Liver (tissue), 8 donors: ENCODE measurements at regions not wholly inside any gene's neighbourhood (a gene's known extent, or its start where the extent isn't known, plus 50 kb on each side); places are given as distances from the start of the nearest gene placed in this dataset.

Experiments
- DNase-seq: peaks from one replicate; pipeline ENCODE4 v3.0.0-alpha.2; 2017; ENCODE audit warnings: low spot score
- H3K27ac ChIP-seq, 2 donors: one replicate each; pipeline ENCODE4 v1.7.0; 2013; ENCODE audit warnings: inconsistent platforms in 2 of 2, low read length in 2 of 2, control low read depth in 1 of 2, low read depth in 1 of 2, mild to moderate bottlenecking in 1 of 2
- H3K27me3 ChIP-seq, 4 donors: one replicate each; pipeline versions ENCODE4 v1.6.1 to v1.7.0; 2013; ENCODE audit warnings: low read length in 3 of 4, inconsistent platforms in 1 of 4, mild to moderate bottlenecking in 1 of 4, moderate library complexity in 1 of 4; ENCODE audit not compliant: control insufficient read depth in 4 of 4, insufficient read depth in 4 of 4
- H3K36me3 ChIP-seq, 4 donors: one replicate each; pipeline versions ENCODE4 v1.6.1 to v1.7.0; 2013; ENCODE audit warnings: low read length in 3 of 4, mild to moderate bottlenecking in 3 of 4, low read depth in 1 of 4, moderate library complexity in 1 of 4; ENCODE audit not compliant: control insufficient read depth in 4 of 4, insufficient read depth in 3 of 4
- H3K4me1 ChIP-seq, 4 donors: one replicate each; pipeline versions ENCODE4 v1.6.1 to v1.7.0; 2013; ENCODE audit warnings: low read length in 3 of 4, mild to moderate bottlenecking in 3 of 4, moderate library complexity in 1 of 4; ENCODE audit not compliant: control insufficient read depth in 4 of 4, insufficient read depth in 4 of 4
- H3K4me3 ChIP-seq, 3 donors: one replicate each; pipeline versions ENCODE4 v1.6.1 to v1.7.0; 2013; ENCODE audit warnings: low read length in 3 of 3, control low read depth in 1 of 3, low read depth in 1 of 3, mild to moderate bottlenecking in 1 of 3
- H3K9ac ChIP-seq, 2 donors: one replicate each; pipeline ENCODE4 v1.7.0; 2013; ENCODE audit warnings: low read length in 2 of 2, mild to moderate bottlenecking in 2 of 2, moderate library complexity in 2 of 2, control low read depth in 1 of 2, low read depth in 1 of 2
- H3K9me3 ChIP-seq, 4 donors: one replicate each; pipeline versions ENCODE4 v1.6.1 to v1.7.0; 2013; ENCODE audit warnings: low read length in 3 of 4; ENCODE audit not compliant: control insufficient read depth in 4 of 4
- EGR1 ChIP-seq, 2 donors: IDR thresholded peaks; 2 replicates each; pipeline ENCODE4 v1.6.1; 2016 to 2018; ENCODE audit warnings: antibody characterized with exemption in 2 of 2, low read depth in 2 of 2
- FOXA1 ChIP-seq: IDR thresholded peaks from 2 replicates; pipeline ENCODE4 v1.6.1; 2016; ENCODE audit warnings: antibody characterized with exemption
- FOXA2 ChIP-seq: IDR thresholded peaks from 2 replicates; pipeline ENCODE4 v1.6.1; 2016; ENCODE audit warnings: antibody characterized with exemption
- GABPA ChIP-seq, 2 donors: IDR thresholded peaks in 1 of 2; conservative IDR thresholded peaks in 1 of 2; 2 replicates each; pipeline ENCODE4 v1.6.1; 2016; ENCODE audit warnings: antibody characterized with exemption in 2 of 2, mild to moderate bottlenecking in 1 of 2, moderate library complexity in 1 of 2
- HNF4A ChIP-seq, 2 donors: conservative IDR thresholded peaks; 2 replicates each; pipeline ENCODE4 v1.6.1; 2016; ENCODE audit warnings: antibody characterized with exemption in 2 of 2, mild to moderate bottlenecking in 2 of 2
- HNF4G ChIP-seq: IDR thresholded peaks from 2 replicates; pipeline ENCODE4 v1.6.1; 2016; ENCODE audit warnings: antibody characterized with exemption
- JUND ChIP-seq, 2 donors: IDR thresholded peaks; 2 replicates each; pipeline ENCODE4 v1.6.1; 2016; ENCODE audit warnings: antibody characterized with exemption in 2 of 2
- NR2F2 ChIP-seq: IDR thresholded peaks from 2 replicates; pipeline ENCODE4 v1.6.1; 2016; ENCODE audit warnings: antibody characterized with exemption
- RAD21 ChIP-seq, 2 donors: IDR thresholded peaks; 2 replicates each; pipeline ENCODE4 v1.6.1; 2016; ENCODE audit warnings: antibody characterized with exemption in 2 of 2, mild to moderate bottlenecking in 2 of 2
- RXRA ChIP-seq, 2 donors: IDR thresholded peaks; 2 replicates each; pipeline ENCODE4 v1.6.1; 2017 to 2018; ENCODE audit warnings: antibody characterized with exemption in 2 of 2, mild to moderate bottlenecking in 1 of 2
- SP1 ChIP-seq: IDR thresholded peaks from 2 replicates; pipeline ENCODE4 v1.6.1; 2018; ENCODE audit warnings: antibody characterized with exemption, mild to moderate bottlenecking
- TAF1 ChIP-seq: conservative IDR thresholded peaks from 2 replicates; pipeline ENCODE4 v1.6.1; 2016; ENCODE audit warnings: antibody characterized with exemption, mild to moderate bottlenecking
- YY1 ChIP-seq: IDR thresholded peaks from 2 replicates; pipeline ENCODE4 v1.6.1; 2016; ENCODE audit warnings: antibody characterized with exemption, mild to moderate bottlenecking
- whole genome bisulfite sequencing: extraction: QIAGEN DNeasy Blood & Tissue Kit; methylation state at CpG from one replicate; pipeline ENCODE4 v1.1.7; 2013; 5-methylcytosine and 5-hydroxymethylcytosine counted together
- TF ChIP-seq, protein P1 (sequence below): IDR thresholded peaks from 2 replicates; pipeline ENCODE4 v1.6.1; 2016; ENCODE audit warnings: antibody characterized with exemption
- TF ChIP-seq, protein P2 (sequence below): IDR thresholded peaks from 2 replicates; pipeline ENCODE4 v1.6.1; 2016; ENCODE audit warnings: antibody characterized with exemption, mild to moderate bottlenecking
- TF ChIP-seq, protein P3 (sequence below): IDR thresholded peaks from 2 replicates; pipeline ENCODE4 v1.6.1; 2016; ENCODE audit warnings: antibody characterized with exemption
- TF ChIP-seq, protein P4 (sequence below): fragments of 150-350 bp; IDR thresholded peaks from 2 replicates; pipeline ENCODE4 v1.5.1; 2017; ENCODE audit warnings: improper control_type of control experiment, low read depth, low read length; ENCODE audit not compliant: missing input control
- TF ChIP-seq, protein P5 (sequence below): IDR thresholded peaks from 2 replicates; pipeline ENCODE4 v1.6.1; 2016; ENCODE audit warnings: antibody characterized with exemption
- donor health status: healthy.
- donor health status: healthy.
- donor health status: healthy.
- donor health status: healthy.
- donor health status: healthy.

DNA sequence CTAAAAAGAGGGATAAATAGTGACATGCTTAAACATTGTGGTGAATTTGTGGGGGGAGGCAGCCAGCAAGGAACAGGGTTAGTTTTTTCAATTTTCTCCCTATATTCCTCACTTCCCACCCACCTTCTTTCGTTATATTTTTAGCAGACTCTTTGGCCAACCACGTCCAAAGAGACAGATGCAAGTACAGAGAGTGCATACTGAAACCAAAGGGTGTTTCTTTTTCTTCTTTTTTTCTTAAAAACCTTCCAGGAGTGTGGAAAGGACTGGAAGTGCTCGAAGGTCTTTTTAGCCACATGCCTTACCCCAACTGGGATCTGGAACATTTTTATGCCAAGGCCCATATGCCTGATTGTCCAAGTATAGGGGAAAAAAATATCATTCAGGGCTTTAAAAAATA lies 59.0 kb downstream of the TNP1 start:
- Histone ChIP-seq H3K36me3 (no peaks in the 10 kb centered on the region), H3K9ac (no peak overlapping the region), H3K4me3 (no peak overlapping the region), H3K27ac (no peak overlapping the region), H3K9me3 (no peaks in the 10 kb centered on the region), H3K4me1 (peaks cover 0 to 3% (median 2%) of the 10 kb centered on the region in 4 donors), H3K27me3 (no peaks in the 10 kb centered on the region)
- DNase-seq = no peak
- TF ChIP-seq JUND (IDR thresholded peaks at IDR 0.05) = no peak
- TF ChIP-seq, protein P1, sequence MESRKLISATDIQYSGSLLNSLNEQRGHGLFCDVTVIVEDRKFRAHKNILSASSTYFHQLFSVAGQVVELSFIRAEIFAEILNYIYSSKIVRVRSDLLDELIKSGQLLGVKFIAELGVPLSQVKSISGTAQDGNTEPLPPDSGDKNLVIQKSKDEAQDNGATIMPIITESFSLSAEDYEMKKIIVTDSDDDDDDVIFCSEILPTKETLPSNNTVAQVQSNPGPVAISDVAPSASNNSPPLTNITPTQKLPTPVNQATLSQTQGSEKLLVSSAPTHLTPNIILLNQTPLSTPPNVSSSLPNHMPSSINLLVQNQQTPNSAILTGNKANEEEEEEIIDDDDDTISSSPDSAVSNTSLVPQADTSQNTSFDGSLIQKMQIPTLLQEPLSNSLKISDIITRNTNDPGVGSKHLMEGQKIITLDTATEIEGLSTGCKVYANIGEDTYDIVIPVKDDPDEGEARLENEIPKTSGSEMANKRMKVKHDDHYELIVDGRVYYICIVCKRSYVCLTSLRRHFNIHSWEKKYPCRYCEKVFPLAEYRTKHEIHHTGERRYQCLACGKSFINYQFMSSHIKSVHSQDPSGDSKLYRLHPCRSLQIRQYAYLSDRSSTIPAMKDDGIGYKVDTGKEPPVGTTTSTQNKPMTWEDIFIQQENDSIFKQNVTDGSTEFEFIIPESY = no peak
- TF ChIP-seq YY1 = no peak
- TF ChIP-seq, protein P2, sequence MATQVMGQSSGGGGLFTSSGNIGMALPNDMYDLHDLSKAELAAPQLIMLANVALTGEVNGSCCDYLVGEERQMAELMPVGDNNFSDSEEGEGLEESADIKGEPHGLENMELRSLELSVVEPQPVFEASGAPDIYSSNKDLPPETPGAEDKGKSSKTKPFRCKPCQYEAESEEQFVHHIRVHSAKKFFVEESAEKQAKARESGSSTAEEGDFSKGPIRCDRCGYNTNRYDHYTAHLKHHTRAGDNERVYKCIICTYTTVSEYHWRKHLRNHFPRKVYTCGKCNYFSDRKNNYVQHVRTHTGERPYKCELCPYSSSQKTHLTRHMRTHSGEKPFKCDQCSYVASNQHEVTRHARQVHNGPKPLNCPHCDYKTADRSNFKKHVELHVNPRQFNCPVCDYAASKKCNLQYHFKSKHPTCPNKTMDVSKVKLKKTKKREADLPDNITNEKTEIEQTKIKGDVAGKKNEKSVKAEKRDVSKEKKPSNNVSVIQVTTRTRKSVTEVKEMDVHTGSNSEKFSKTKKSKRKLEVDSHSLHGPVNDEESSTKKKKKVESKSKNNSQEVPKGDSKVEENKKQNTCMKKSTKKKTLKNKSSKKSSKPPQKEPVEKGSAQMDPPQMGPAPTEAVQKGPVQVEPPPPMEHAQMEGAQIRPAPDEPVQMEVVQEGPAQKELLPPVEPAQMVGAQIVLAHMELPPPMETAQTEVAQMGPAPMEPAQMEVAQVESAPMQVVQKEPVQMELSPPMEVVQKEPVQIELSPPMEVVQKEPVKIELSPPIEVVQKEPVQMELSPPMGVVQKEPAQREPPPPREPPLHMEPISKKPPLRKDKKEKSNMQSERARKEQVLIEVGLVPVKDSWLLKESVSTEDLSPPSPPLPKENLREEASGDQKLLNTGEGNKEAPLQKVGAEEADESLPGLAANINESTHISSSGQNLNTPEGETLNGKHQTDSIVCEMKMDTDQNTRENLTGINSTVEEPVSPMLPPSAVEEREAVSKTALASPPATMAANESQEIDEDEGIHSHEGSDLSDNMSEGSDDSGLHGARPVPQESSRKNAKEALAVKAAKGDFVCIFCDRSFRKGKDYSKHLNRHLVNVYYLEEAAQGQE = no peak
- TF ChIP-seq TAF1 = no peak
- 77% methylated on average over 3 of the region's 3 CpGs for WGBS

DNA sequence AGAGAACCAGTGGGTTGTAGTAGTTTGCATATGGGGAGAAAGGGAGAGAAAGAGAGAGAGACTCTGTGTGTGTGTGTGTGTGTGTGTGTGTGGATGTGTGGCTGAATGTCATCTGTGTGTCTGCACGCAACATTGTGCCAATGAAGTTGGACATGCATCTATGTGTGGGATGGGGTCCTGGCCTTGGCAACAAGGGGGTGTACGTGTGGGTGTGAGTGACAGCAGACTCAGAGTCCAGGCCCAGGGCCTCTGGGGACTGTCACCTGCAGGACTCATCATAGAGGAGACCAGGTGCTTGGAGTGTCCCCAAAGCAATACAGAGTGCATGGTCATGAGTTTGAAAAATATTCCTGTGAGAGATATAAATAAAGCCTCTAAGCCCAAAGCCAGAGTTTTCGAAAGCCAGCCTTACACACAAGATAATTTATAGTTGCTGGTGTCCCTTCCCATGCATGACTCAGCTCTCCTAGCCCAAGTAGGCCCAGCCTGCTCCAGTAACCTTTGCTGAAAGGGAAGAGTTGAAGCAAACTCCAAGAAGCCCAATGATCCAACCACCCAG lies 59.9 kb downstream of the TNP1 start:
- H3K27ac ChIP-seq = no peak overlapping the region
- peaks cover 0 to 3% (median 2%) of the 10 kb centered on the region in 4 donors for H3K4me1 ChIP-seq
- 89% methylated on average over 3 of the region's 3 CpGs for WGBS
- no peak overlapping the region for H3K4me3 ChIP-seq
- no peaks in the 10 kb centered on the region for H3K9me3 ChIP-seq
- no peaks in the 10 kb centered on the region for H3K36me3 ChIP-seq
- TF ChIP-seq HNF4A (conservative IDR thresholded peaks at IDR 0.05) (no peak), HNF4G (no peak), GABPA (IDR thresholded peaks at IDR 0.05 in 1 of 2, conservative IDR thresholded peaks at IDR 0.05 in 1 of 2) (no peak), EGR1 (IDR thresholded peaks at IDR 0.05; ENCODE audit: low read depth in 2 of 2) (no peak), FOXA1 (no peak), TAF1 (no peak), YY1 (no peak), FOXA2 (no peak), SP1 (no peak), RXRA (IDR thresholded peaks at IDR 0.05) (no peak), NR2F2 (no peak), RAD21 (IDR thresholded peaks at IDR 0.05) (no peak), JUND (IDR thresholded peaks at IDR 0.05) (no peak)
- TF ChIP-seq, protein P3, sequence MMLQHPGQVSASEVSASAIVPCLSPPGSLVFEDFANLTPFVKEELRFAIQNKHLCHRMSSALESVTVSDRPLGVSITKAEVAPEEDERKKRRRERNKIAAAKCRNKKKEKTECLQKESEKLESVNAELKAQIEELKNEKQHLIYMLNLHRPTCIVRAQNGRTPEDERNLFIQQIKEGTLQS = no peak
- TF ChIP-seq, protein P4, sequence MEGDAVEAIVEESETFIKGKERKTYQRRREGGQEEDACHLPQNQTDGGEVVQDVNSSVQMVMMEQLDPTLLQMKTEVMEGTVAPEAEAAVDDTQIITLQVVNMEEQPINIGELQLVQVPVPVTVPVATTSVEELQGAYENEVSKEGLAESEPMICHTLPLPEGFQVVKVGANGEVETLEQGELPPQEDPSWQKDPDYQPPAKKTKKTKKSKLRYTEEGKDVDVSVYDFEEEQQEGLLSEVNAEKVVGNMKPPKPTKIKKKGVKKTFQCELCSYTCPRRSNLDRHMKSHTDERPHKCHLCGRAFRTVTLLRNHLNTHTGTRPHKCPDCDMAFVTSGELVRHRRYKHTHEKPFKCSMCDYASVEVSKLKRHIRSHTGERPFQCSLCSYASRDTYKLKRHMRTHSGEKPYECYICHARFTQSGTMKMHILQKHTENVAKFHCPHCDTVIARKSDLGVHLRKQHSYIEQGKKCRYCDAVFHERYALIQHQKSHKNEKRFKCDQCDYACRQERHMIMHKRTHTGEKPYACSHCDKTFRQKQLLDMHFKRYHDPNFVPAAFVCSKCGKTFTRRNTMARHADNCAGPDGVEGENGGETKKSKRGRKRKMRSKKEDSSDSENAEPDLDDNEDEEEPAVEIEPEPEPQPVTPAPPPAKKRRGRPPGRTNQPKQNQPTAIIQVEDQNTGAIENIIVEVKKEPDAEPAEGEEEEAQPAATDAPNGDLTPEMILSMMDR = no peak
- TF ChIP-seq, protein P2 = no peak
- TF ChIP-seq, protein P1 = no peak
- TF ChIP-seq, protein P5, sequence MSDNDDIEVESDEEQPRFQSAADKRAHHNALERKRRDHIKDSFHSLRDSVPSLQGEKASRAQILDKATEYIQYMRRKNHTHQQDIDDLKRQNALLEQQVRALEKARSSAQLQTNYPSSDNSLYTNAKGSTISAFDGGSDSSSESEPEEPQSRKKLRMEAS = no peak
- DNase-seq = no peak
- H3K9ac ChIP-seq = no peak overlapping the region
- no peaks in the 10 kb centered on the region for H3K27me3 ChIP-seq
